WTC11 (cell line): ENCODE measurements at regions not wholly inside any gene's neighbourhood (a gene's known extent, or its start where the extent isn't known, plus 50 kb on each side); places are given as distances from the start of the nearest gene placed in this dataset.

Source experiments
- NR3C1 ChIP-seq: sonication (generic); formaldehyde crosslinking; conservative IDR thresholded peaks from 2 replicates; pipeline ENCODE4 v1.8.1; 2023; ENCODE audit warnings: low read depth, mild to moderate bottlenecking, missing genetic modification reagents
- USF2 ChIP-seq: sonication (generic); formaldehyde crosslinking; IDR thresholded peaks from 2 replicates; pipeline ENCODE4 v1.8.1; 2023; ENCODE audit warnings: mild to moderate bottlenecking, missing genetic modification reagents, moderate library complexity

GRCh38 chr7:28304290-28304689, 108.0 kb upstream of the CREB5 start:
- no peak for TF ChIP-seq USF2 (CRISPR knock-in tag)
- no peak for TF ChIP-seq NR3C1
